HG03469 (cell line): ENCODE measurements at regions not wholly inside any gene's neighbourhood (a gene's known extent, or its start where the extent isn't known, plus 50 kb on each side); places are given as distances from the start of the nearest gene placed in this dataset.

Source experiments
- ATAC-seq: cut with Tn5 transposase; IDR thresholded peaks from one replicate; pipeline ENCODE4 v1.9.1; 2021; ENCODE audit warnings: mild to moderate bottlenecking, moderate library complexity, moderate number of reproducible peaks; ENCODE audit not compliant: unreplicated experiment

GRCh38 chr2:12928197-12928774 lies 211.6 kb downstream of the TRIB2 start:
- no peak for ATAC-seq

- no peak for ATAC-seq
Observed at GRCh38 chr2:12928775-12929401, 212.2 kb downstream of the TRIB2 start.

- no peak for ATAC-seq
Observed at GRCh38 chr2:12929758-12930157, 213.0 kb downstream of the TRIB2 start.

- no peak for ATAC-seq
Observed at GRCh38 chr2:12930391-12930790, 213.7 kb downstream of the TRIB2 start.

GRCh38 chr2:12931186-12931844 lies 214.6 kb downstream of the TRIB2 start:
- ATAC-seq, result no peak

GRCh38 chr2:12932192-12932591 lies 215.5 kb downstream of the TRIB2 start:
- ATAC-seq, result no peak

- ATAC-seq, result no peak
Observed at GRCh38 chr2:12934146-12934756, 217.5 kb downstream of the TRIB2 start.

- no peak for ATAC-seq
Observed at GRCh38 chr2:12935222-12935621, 218.5 kb downstream of the TRIB2 start.

GRCh38 chr2:12935796-12936195 lies 219.1 kb downstream of the TRIB2 start:
- ATAC-seq, result no peak

- ATAC-seq, result no peak
Observed at GRCh38 chr2:12941203-12941602, 224.5 kb downstream of the TRIB2 start.

GRCh38 chr2:12948231-12948960 lies 231.7 kb downstream of the TRIB2 start:
- no peak for ATAC-seq

GRCh38 chr2:12948961-12949353 lies 232.2 kb downstream of the TRIB2 start:
- ATAC-seq, result peak; percentile 87

GRCh38 chr2:12949406-12949805 lies 232.7 kb downstream of the TRIB2 start:
- no peak for ATAC-seq

- no peak for ATAC-seq
Observed at GRCh38 chr2:12950174-12950573, 233.4 kb downstream of the TRIB2 start.

- ATAC-seq, result no peak
Observed at GRCh38 chr2:12950957-12951656, 234.4 kb downstream of the TRIB2 start.

- ATAC-seq, result no peak
Observed at GRCh38 chr2:12951657-12951973, 234.9 kb downstream of the TRIB2 start.

- ATAC-seq, result no peak
Observed at GRCh38 chr2:12953596-12953995, 236.9 kb downstream of the TRIB2 start.

- no peak for ATAC-seq
Observed at GRCh38 chr2:12955864-12956263, 239.1 kb downstream of the TRIB2 start.

GRCh38 chr2:12957251-12957650 lies 240.5 kb downstream of the TRIB2 start:
- no peak for ATAC-seq

- ATAC-seq, result no peak
Observed at GRCh38 chr2:12959935-12960334, 243.2 kb downstream of the TRIB2 start.

GRCh38 chr2:12960671-12961070 lies 243.9 kb downstream of the TRIB2 start:
- ATAC-seq, result no peak
